HepG2 (cell line): ENCODE measurements at regions not wholly inside any gene's neighbourhood (a gene's known extent, or its start where the extent isn't known, plus 50 kb on each side); places are given as distances from the start of the nearest gene placed in this dataset.

Experiments
- ATAC-seq: fragments of 200-7000 bp; cut with Tn5 transposase; 3 replicates; pipeline ENCODE4 v1.9.1; 2020; ENCODE audit warnings: mild to moderate bottlenecking, moderate library complexity
- BruUV-seq: library from RNA; stranded (reverse); fragments of 400-500 nt; replicated peaks from 2 replicates; lab custom pipeline; 2021; lab: Mats Ljungman, UMichigan
- CTCF ChIA-PET: fragments of 300-600 bp; formaldehyde crosslinking; extraction: SDS; loops from one replicate; lab custom pipeline; 2021; ENCODE audit warnings: low total read pairs, inconsistent platforms, low intra/inter-chr PET ratio; lab: Yijun Ruan, JAX
- POLR2A ChIA-PET: fragments of 350-600 bp; sonication (Branson Sonifier 250); formaldehyde crosslinking; loops from one replicate; lab custom pipeline; 2020; ENCODE audit warnings: antibody characterized with exemption, inconsistent platforms; lab: Yijun Ruan, JAX
- DNase-seq: peaks from one replicate; pipeline ENCODE4 v3.0.0-alpha.2; 2015; ENCODE audit warnings: low spot score
- FAIRE-seq: peaks from 3 replicates; lab custom pipeline; 2011; peaks lifted over from hg19 to GRCh38; lab: Jason Lieb, UNC
- H2AFZ ChIP-seq: one replicate; pipeline ENCODE4 v1.6.1; 2011; ENCODE audit warnings: low read length, inconsistent platforms
- H3K27ac ChIP-seq: fragments of 300-600 bp; 3 replicates; pipeline ENCODE4 v1.8.0; 2011; ENCODE audit warnings: mixed run types, mild to moderate bottlenecking, mixed read lengths, low read length, inconsistent platforms; ENCODE audit not compliant: insufficient read depth; ENCODE audit errors: extremely low read length
- H3K27me3 ChIP-seq, 2 experiments: fragments of 200-600 bp in 1 of 2; 2 replicates in 1 of 2; 3 replicates in 1 of 2; pipeline versions ENCODE4 v1.6.0 to v1.8.0; 2011; ENCODE audit warnings: low read length in 2 of 2, mild to moderate bottlenecking in 2 of 2, moderate library complexity in 2 of 2, inconsistent platforms in 1 of 2; ENCODE audit not compliant: insufficient read depth in 2 of 2, control insufficient read depth in 1 of 2
- H3K36me3 ChIP-seq, 2 experiments: fragments of 200-600 bp in 1 of 2; replicated peaks in 1 of 2; 2 replicates in 1 of 2; 3 replicates in 1 of 2; pipeline versions ENCODE4 v1.5.1 to v1.8.0; 2011; ENCODE audit warnings: low read length in 2 of 2, inconsistent platforms in 1 of 2; ENCODE audit not compliant: insufficient read depth in 2 of 2, control insufficient read depth in 1 of 2
- H3K4me1 ChIP-seq: 2 replicates; pipeline ENCODE4 v1.5.1; 2012; ENCODE audit warnings: low read length, inconsistent platforms; ENCODE audit not compliant: insufficient read depth
- H3K4me2 ChIP-seq: 2 replicates; pipeline ENCODE4 v1.6.0; 2011; ENCODE audit warnings: low read depth, low read length, inconsistent platforms
- H3K4me3 ChIP-seq, 3 experiments: fragments of 200-600 bp in 1 of 3; sonication (generic), shearing (Covaris generic) in 1 of 3; replicated peaks in 1 of 3; 2 replicates each; pipeline ENCODE4 v1.5.1; 2011 to 2016; ENCODE audit warnings: low read length in 3 of 3, inconsistent platforms in 2 of 3, low read depth in 2 of 3, mild to moderate bottlenecking in 2 of 3, control low read depth in 1 of 3, mixed read lengths in 1 of 3; ENCODE audit not compliant: insufficient read depth in 1 of 3
- H3K79me2 ChIP-seq: one replicate; pipeline ENCODE4 v1.6.1; 2011; ENCODE audit warnings: low read length, inconsistent platforms; ENCODE audit not compliant: insufficient read depth
- H3K9ac ChIP-seq: 2 replicates; pipeline ENCODE4 v1.6.0; 2011; ENCODE audit warnings: mild to moderate bottlenecking, low read depth, low read length, inconsistent platforms; ENCODE audit not compliant: insufficient read depth
- H3K9me3 ChIP-seq: 2 replicates; pipeline ENCODE4 v1.5.1; 2012; ENCODE audit warnings: mild to moderate bottlenecking, low read length
- H4K20me1 ChIP-seq: 2 replicates; pipeline ENCODE4 v1.6.0; 2011; ENCODE audit warnings: inconsistent platforms, mild to moderate bottlenecking, low read length, moderate library complexity; ENCODE audit not compliant: insufficient read depth
- ARID5B ChIP-seq: IDR thresholded peaks from 2 replicates; pipeline ENCODE4 v1.4.0; 2020; ENCODE audit warnings: mild to moderate bottlenecking, missing genetic modification reagents
- ETV6 ChIP-seq: sonication (generic); formaldehyde crosslinking; conservative IDR thresholded peaks from 2 replicates; pipeline ENCODE4 v1.4.0; 2020; ENCODE audit warnings: missing genetic modification reagents
- HDAC6 ChIP-seq: fragments of 200-600 bp; sonication (generic); IDR thresholded peaks from 2 replicates; pipeline ENCODE4 v1.7.0; 2017; ENCODE audit warnings: mild to moderate bottlenecking, antibody characterized with exemption, low read length, low read depth
- PAWR ChIP-seq: sonication (generic); formaldehyde crosslinking; IDR thresholded peaks from 2 replicates; pipeline ENCODE4 v1.4.0; 2020; ENCODE audit warnings: missing genetic modification reagents, mild to moderate bottlenecking, borderline replicate concordance
- SAFB2 ChIP-seq: sonication (generic); formaldehyde crosslinking; IDR thresholded peaks from 2 replicates; pipeline ENCODE4 v1.5.1; 2020; ENCODE audit warnings: missing genetic modification reagents, low read depth, mild to moderate bottlenecking, borderline replicate concordance
- ZBTB2 ChIP-seq: sonication (generic); formaldehyde crosslinking; IDR thresholded peaks from 2 replicates; pipeline ENCODE4 v1.8.0; 2022; ENCODE audit warnings: low read depth, missing genetic modification reagents
- ZFAT ChIP-seq: sonication (generic); formaldehyde crosslinking; conservative IDR thresholded peaks from 2 replicates; pipeline ENCODE4 v1.8.1; 2023; ENCODE audit warnings: missing genetic modification reagents, inconsistent platforms
- ZNF557 ChIP-seq: sonication (generic); formaldehyde crosslinking; IDR thresholded peaks from 2 replicates; pipeline ENCODE4 v1.4.0; 2020; ENCODE audit warnings: missing genetic modification reagents
- ZNF629 ChIP-seq: sonication (generic); formaldehyde crosslinking; conservative IDR thresholded peaks from 2 replicates; pipeline ENCODE4 v1.5.0; 2020; ENCODE audit warnings: missing genetic modification reagents
- ZNF761 ChIP-seq: sonication (generic); formaldehyde crosslinking; conservative IDR thresholded peaks from 2 replicates; pipeline ENCODE4 v1.4.0; 2020; ENCODE audit warnings: mild to moderate bottlenecking, missing genetic modification reagents
- WGBS: methylation state at CpG from one replicate; pipeline ENCODE4 v1.1.6; 2017; ENCODE audit warnings: low lambda C conversion rate; 5-methylcytosine and 5-hydroxymethylcytosine counted together
- in situ Hi-C: cut with HindIII; loops from 2 replicates; pipeline ENCODE4 v1.10.0; 2017; ENCODE audit warnings: low pct_unique_long_range_greater_than_20kb; ENCODE audit not compliant: extremely low pct_ligation_motif_present
- intact Hi-C: fragments of 100-400 bp; cut with micrococcal nuclease; formaldehyde crosslinking; loops from one replicate; pipeline ENCODE4 v1.10.0; 2022; ENCODE audit not compliant: unreplicated experiment
- TF ChIP-seq, protein P1 (sequence below): fragments of 450-650 bp; IDR thresholded peaks from 2 replicates; pipeline ENCODE4 v1.6.1; 2016
- TF ChIP-seq, protein P2 (sequence below): sonication (generic); formaldehyde crosslinking; IDR thresholded peaks from 2 replicates; pipeline ENCODE4 v1.5.1; 2020; ENCODE audit warnings: missing genetic modification reagents, mild to moderate bottlenecking, borderline replicate concordance

GRCh38 chr2:146131048-146131447, 1611.1 kb upstream of the ZEB2 start (continued):
- 0 out of 2 replicates have a peak, but pooled peaks have one; percentile 8 for TF ChIP-seq ARID5B (CRISPR knock-in tag)

GRCh38 chr2:146130290-146130689, 1610.4 kb upstream of the ZEB2 start:
- no peaks in the 10 kb centered on the region for H3K27me3 ChIP-seq
- TF ChIP-seq, protein P1, sequence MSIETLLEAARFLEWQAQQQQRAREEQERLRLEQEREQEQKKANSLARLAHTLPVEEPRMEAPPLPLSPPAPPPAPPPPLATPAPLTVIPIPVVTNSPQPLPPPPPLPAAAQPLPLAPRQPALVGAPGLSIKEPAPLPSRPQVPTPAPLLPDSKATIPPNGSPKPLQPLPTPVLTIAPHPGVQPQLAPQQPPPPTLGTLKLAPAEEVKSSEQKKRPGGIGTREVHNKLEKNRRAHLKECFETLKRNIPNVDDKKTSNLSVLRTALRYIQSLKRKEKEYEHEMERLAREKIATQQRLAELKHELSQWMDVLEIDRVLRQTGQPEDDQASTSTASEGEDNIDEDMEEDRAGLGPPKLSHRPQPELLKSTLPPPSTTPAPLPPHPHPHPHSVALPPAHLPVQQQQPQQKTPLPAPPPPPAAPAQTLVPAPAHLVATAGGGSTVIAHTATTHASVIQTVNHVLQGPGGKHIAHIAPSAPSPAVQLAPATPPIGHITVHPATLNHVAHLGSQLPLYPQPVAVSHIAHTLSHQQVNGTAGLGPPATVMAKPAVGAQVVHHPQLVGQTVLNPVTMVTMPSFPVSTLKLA: no peak
- TF ChIP-seq ZNF629 (CRISPR knock-in tag): no peak
- no peak for TF ChIP-seq ZFAT (CRISPR knock-in tag)
- TF ChIP-seq ETV6: no peak
- TF ChIP-seq HDAC6: no peak
- no peak for TF ChIP-seq ZBTB2
- TF ChIP-seq PAWR (CRISPR knock-in tag): no peak
- no peak for TF ChIP-seq SAFB2 (CRISPR knock-in tag)
- no peak for TF ChIP-seq ZNF557 (CRISPR knock-in tag)
- TF ChIP-seq ZNF761: no peak
- TF ChIP-seq, protein P2, sequence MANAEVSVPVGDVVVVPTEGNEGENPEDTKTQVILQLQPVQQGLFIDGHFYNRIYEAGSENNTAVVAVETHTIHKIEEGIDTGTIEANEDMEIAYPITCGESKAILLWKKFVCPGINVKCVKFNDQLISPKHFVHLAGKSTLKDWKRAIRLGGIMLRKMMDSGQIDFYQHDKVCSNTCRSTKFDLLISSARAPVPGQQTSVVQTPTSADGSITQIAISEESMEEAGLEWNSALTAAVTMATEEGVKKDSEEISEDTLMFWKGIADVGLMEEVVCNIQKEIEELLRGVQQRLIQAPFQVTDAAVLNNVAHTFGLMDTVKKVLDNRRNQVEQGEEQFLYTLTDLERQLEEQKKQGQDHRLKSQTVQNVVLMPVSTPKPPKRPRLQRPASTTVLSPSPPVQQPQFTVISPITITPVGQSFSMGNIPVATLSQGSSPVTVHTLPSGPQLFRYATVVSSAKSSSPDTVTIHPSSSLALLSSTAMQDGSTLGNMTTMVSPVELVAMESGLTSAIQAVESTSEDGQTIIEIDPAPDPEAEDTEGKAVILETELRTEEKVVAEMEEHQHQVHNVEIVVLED (CRISPR knock-in tag): no peak
- no peak overlapping the region for H3K4me3 ChIP-seq
- H3K79me2 ChIP-seq: no peaks in the 10 kb centered on the region
- ATAC-seq (no peak; the same call in 2 of the 3 replicates), DNase-seq (no peak), FAIRE-seq (no peak)
- POLR2A ChIA-PET: no interaction called here
- WGBS: 60% methylated on average over 4 of the region's 4 CpGs
- H4K20me1 ChIP-seq: no peaks in the 10 kb centered on the region
- intact Hi-C loops: no loop called here
- no peaks in the 10 kb centered on the region for H3K36me3 ChIP-seq
- H3K27ac ChIP-seq: no peak overlapping the region
- H3K9me3 ChIP-seq: no peaks in the 10 kb centered on the region
- H2AFZ ChIP-seq: no peak overlapping the region
- H3K4me1 ChIP-seq: peaks cover 6% of the 10 kb centered on the region; the same call in 1 of the 2 replicates
- in situ Hi-C loops: no loop called here
- BruUV-seq: no TSS peak
- CTCF ChIA-PET: no interaction called here
- H3K9ac ChIP-seq: no peak overlapping the region
- H3K4me2 ChIP-seq: no peak overlapping the region
